LoVo (cell line): ENCODE measurements at regions not wholly inside any gene's neighbourhood (a gene's known extent, or its start where the extent isn't known, plus 50 kb on each side); places are given as distances from the start of the nearest gene placed in this dataset.

Experiments
- DNase-seq: peaks from one replicate; pipeline ENCODE4 v3.0.0-alpha.2; 2016; ENCODE audit warnings: low spot score

GRCh38 chr14:53462931-53463778 is 310.0 kb upstream of the DDHD1 start:
- peak; percentile 41 for DNase-seq

- no peak for DNase-seq
These were observed 308.7 kb upstream of the DDHD1 start for GRCh38 chr14:53461858-53462257.

GRCh38 chr14:53460544-53460943 is 307.4 kb upstream of the DDHD1 start:
- DNase-seq: no peak

GRCh38 chr14:53458368-53458814 is 305.3 kb upstream of the DDHD1 start:
- peak; percentile 73 for DNase-seq

GRCh38 chr14:53456931-53457330 is 303.8 kb upstream of the DDHD1 start:
- no peak for DNase-seq

- peak; percentile 48 for DNase-seq
These were observed 299.0 kb upstream of the DDHD1 start for GRCh38 chr14:53452005-53452673.

- peak; percentile 39 for DNase-seq
These were observed 297.7 kb upstream of the DDHD1 start for GRCh38 chr14:53450871-53451270.

- no peak for DNase-seq
These were observed 295.6 kb upstream of the DDHD1 start for GRCh38 chr14:53448682-53449081.

- no peak for DNase-seq
These were observed 291.7 kb upstream of the DDHD1 start for GRCh38 chr14:53444677-53445312.

- no peak for DNase-seq
These were observed 288.7 kb upstream of the DDHD1 start for GRCh38 chr14:53441789-53442188.

- DNase-seq: no peak
These were observed 284.7 kb upstream of the DDHD1 start for GRCh38 chr14:53437858-53438257.

GRCh38 chr14:53432378-53432802 is 279.3 kb upstream of the DDHD1 start:
- peak; percentile 58 for DNase-seq

GRCh38 chr14:53430870-53431269 is 277.7 kb upstream of the DDHD1 start:
- no peak for DNase-seq

GRCh38 chr14:53412819-53413675 is 259.9 kb upstream of the DDHD1 start:
- DNase-seq: peak; percentile 30

GRCh38 chr14:53411125-53411524 is 258.0 kb upstream of the DDHD1 start:
- no peak for DNase-seq

- DNase-seq: no peak
These were observed 256.8 kb upstream of the DDHD1 start for GRCh38 chr14:53409969-53410368.

- no peak for DNase-seq
These were observed 256.2 kb upstream of the DDHD1 start for GRCh38 chr14:53409289-53409688.

GRCh38 chr14:53408175-53408879 is 255.2 kb upstream of the DDHD1 start:
- DNase-seq: no peak

GRCh38 chr14:53406519-53406918 is 253.4 kb upstream of the DDHD1 start:
- DNase-seq: no peak

GRCh38 chr14:53401646-53402045 is 248.5 kb upstream of the DDHD1 start:
- DNase-seq: no peak

- DNase-seq: no peak
These were observed 245.9 kb upstream of the DDHD1 start for GRCh38 chr14:53399057-53399456.
